ENCODE measurements at regions not wholly inside any gene's neighbourhood (a gene's known extent, or its start where the extent isn't known, plus 50 kb on each side); places are given as distances from the start of the nearest gene placed in this dataset.

DNA sequence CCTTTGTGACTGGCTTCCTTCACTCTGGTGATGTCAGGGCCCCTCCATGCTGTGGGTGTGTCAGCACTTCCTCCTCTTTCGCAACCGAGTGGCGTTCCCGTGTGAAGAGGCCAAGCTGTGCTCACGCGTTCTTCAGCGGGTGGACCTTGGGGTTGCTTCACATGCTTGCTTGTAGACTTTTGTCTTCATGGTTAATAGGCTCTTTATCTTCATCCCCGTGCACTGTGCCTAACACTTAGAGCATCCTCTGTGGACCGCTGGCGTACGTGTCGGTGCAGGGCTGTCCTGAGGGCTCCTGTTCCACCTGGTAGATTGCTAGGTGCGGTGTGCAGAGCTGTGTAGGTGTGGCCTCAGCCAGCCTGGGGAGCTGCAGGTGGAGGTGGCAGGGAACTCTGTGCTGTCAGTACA is 182.3 kb downstream of the OR4M2 start:
- TF ChIP-seq POLR2A (IDR thresholded peaks at IDR 0.05; ENCODE audit: low read depth, low read length): no peak
- TF ChIP-seq TAF1 (IDR thresholded peaks at IDR 0.05; ENCODE audit: borderline replicate concordance, low read depth, low read length): no peak
- no peak for TF ChIP-seq POLR2AphosphoS5 (IDR thresholded peaks at IDR 0.05; ENCODE audit: low read depth, low read length)

All from GM12892 (cell line).